Activated T-cell treated with anti-CD3 and anti-CD28 coated beads, Interleukin-2, amount 50 U/mL, for 24 hours (primary cell): ENCODE measurements at regions not wholly inside any gene's neighbourhood (a gene's known extent, or its start where the extent isn't known, plus 50 kb on each side); places are given as distances from the start of the nearest gene placed in this dataset.
"Not testable (repeated sequence)": the region's sequence is repeated elsewhere in the genome, so short reads cannot be mapped to it uniquely, and the experiment has no call there.

Experiments used
- DNase-seq: peaks from one replicate; pipeline ENCODE4 v3.0.0-alpha.2; 2020
- H3K27ac Mint-ChIP-seq: 2 replicates; pipeline ENCODE4 v1.8.0; 2020; ENCODE audit warnings: mild to moderate bottlenecking, mixed read lengths
- H3K27me3 Mint-ChIP-seq: 2 replicates; pipeline ENCODE4 v1.8.0; 2020; ENCODE audit warnings: mixed read lengths
- H3K36me3 Mint-ChIP-seq: 2 replicates; pipeline ENCODE4 v1.8.0; 2020; ENCODE audit warnings: low read depth, mixed read lengths
- H3K4me1 Mint-ChIP-seq: 2 replicates; pipeline ENCODE4 v1.8.0; 2020; ENCODE audit warnings: low read depth, mixed read lengths
- H3K4me3 Mint-ChIP-seq: 2 replicates; pipeline ENCODE4 v1.8.0; 2020; ENCODE audit warnings: mild to moderate bottlenecking, moderate library complexity, mixed read lengths
- H3K9me3 Mint-ChIP-seq: 2 replicates; pipeline ENCODE4 v1.8.0; 2020; ENCODE audit warnings: mixed read lengths

GRCh38 chr11:59008947-59009346 lies 69.7 kb downstream of the GLYATL1 start:
- DNase-seq: no peak
- H3K27ac Mint-ChIP-seq: no peak overlapping the region

GRCh38 chr11:59009661-59010060 lies 70.4 kb downstream of the GLYATL1 start:
- H3K27ac Mint-ChIP-seq: no peak overlapping the region
- peaks cover 25% of the 10 kb centered on the region for H3K27me3 Mint-ChIP-seq
- H3K9me3 Mint-ChIP-seq: no peaks in the 10 kb centered on the region
- no peak for DNase-seq
- H3K4me3 Mint-ChIP-seq: no peak overlapping the region
- no peaks in the 10 kb centered on the region for H3K36me3 Mint-ChIP-seq
- H3K4me1 Mint-ChIP-seq: no peaks in the 10 kb centered on the region

More at GRCh38 chr11:59008947-59009346, 69.7 kb downstream of the GLYATL1 start:
- no peaks in the 10 kb centered on the region for H3K36me3 Mint-ChIP-seq
- no peaks in the 10 kb centered on the region for H3K9me3 Mint-ChIP-seq
- no peak overlapping the region for H3K4me3 Mint-ChIP-seq
- H3K27me3 Mint-ChIP-seq: peaks cover 22% of the 10 kb centered on the region
- no peaks in the 10 kb centered on the region for H3K4me1 Mint-ChIP-seq

- H3K27me3 Mint-ChIP-seq: peaks cover 26% of the 10 kb centered on the region
- H3K4me3 Mint-ChIP-seq: no peak overlapping the region
- H3K36me3 Mint-ChIP-seq: no peaks in the 10 kb centered on the region
- H3K27ac Mint-ChIP-seq: no peak overlapping the region
- no peaks in the 10 kb centered on the region for H3K4me1 Mint-ChIP-seq
- H3K9me3 Mint-ChIP-seq: no peaks in the 10 kb centered on the region
- DNase-seq: no peak
Observed at GRCh38 chr11:59010708-59011107, 71.4 kb downstream of the GLYATL1 start.

- Mint-ChIP-seq H3K27me3 (peaks cover 29% of the 10 kb centered on the region), H3K27ac (no peak overlapping the region), H3K9me3 (no peaks in the 10 kb centered on the region), H3K36me3 (no peaks in the 10 kb centered on the region), H3K4me1 (no peaks in the 10 kb centered on the region), H3K4me3 (no peak overlapping the region)
- DNase-seq: no peak
Observed at GRCh38 chr11:59011655-59012397, 72.5 kb downstream of the GLYATL1 start.

GRCh38 chr11:59012398-59013265 lies 73.3 kb downstream of the GLYATL1 start:
- no peak overlapping the region for H3K27ac Mint-ChIP-seq
- H3K4me3 Mint-ChIP-seq: no peak overlapping the region
- DNase-seq: no peak
- H3K9me3 Mint-ChIP-seq: no peaks in the 10 kb centered on the region
- H3K36me3 Mint-ChIP-seq: no peaks in the 10 kb centered on the region
- H3K27me3 Mint-ChIP-seq: peaks cover 30% of the 10 kb centered on the region
- H3K4me1 Mint-ChIP-seq: no peaks in the 10 kb centered on the region

GRCh38 chr11:59025097-59025496 lies 61.0 kb upstream of the GLYATL1B start:
- Mint-ChIP-seq H3K27me3 (peaks cover 17% of the 10 kb centered on the region), H3K4me1 (no peaks in the 10 kb centered on the region), H3K36me3 (no peaks in the 10 kb centered on the region), H3K27ac (no peak overlapping the region), H3K4me3 (no peak overlapping the region), H3K9me3 (no peaks in the 10 kb centered on the region)
- no peak for DNase-seq

GRCh38 chr11:59028105-59028504 lies 58.0 kb upstream of the GLYATL1B start:
- DNase-seq: no peak
- no peak overlapping the region for H3K27ac Mint-ChIP-seq
- H3K36me3 Mint-ChIP-seq: no peaks in the 10 kb centered on the region

GRCh38 chr11:59029366-59029889 lies 56.7 kb upstream of the GLYATL1B start:
- DNase-seq: no peak
- H3K4me1 Mint-ChIP-seq: no peaks in the 10 kb centered on the region
- H3K9me3 Mint-ChIP-seq: no peaks in the 10 kb centered on the region
- H3K36me3 Mint-ChIP-seq: no peaks in the 10 kb centered on the region
- peaks cover 40% of the 10 kb centered on the region for H3K27me3 Mint-ChIP-seq
- no peak overlapping the region for H3K4me3 Mint-ChIP-seq
- no peak overlapping the region for H3K27ac Mint-ChIP-seq

More at GRCh38 chr11:59028105-59028504, 58.0 kb upstream of the GLYATL1B start:
- no peaks in the 10 kb centered on the region for H3K4me1 Mint-ChIP-seq
- H3K27me3 Mint-ChIP-seq: peaks cover 31% of the 10 kb centered on the region
- H3K4me3 Mint-ChIP-seq: no peak overlapping the region
- no peaks in the 10 kb centered on the region for H3K9me3 Mint-ChIP-seq

GRCh38 chr11:59030037-59030436 lies 56.1 kb upstream of the GLYATL1B start:
- H3K27me3 Mint-ChIP-seq: peaks cover 46% of the 10 kb centered on the region
- no peaks in the 10 kb centered on the region for H3K4me1 Mint-ChIP-seq
- no peak overlapping the region for H3K27ac Mint-ChIP-seq
- no peaks in the 10 kb centered on the region for H3K36me3 Mint-ChIP-seq
- DNase-seq: no peak
- no peaks in the 10 kb centered on the region for H3K9me3 Mint-ChIP-seq
- H3K4me3 Mint-ChIP-seq: no peak overlapping the region

- not testable (repeated sequence) for H3K36me3 Mint-ChIP-seq, H3K4me1 Mint-ChIP-seq
- H3K27me3 Mint-ChIP-seq: peaks cover 57% of the 10 kb centered on the region
Observed at GRCh38 chr11:59031746-59032145, 54.4 kb upstream of the GLYATL1B start.

More at GRCh38 chr11:59031746-59032145, 54.4 kb upstream of the GLYATL1B start:
- H3K4me3 Mint-ChIP-seq, H3K9me3 Mint-ChIP-seq, DNase-seq, H3K27ac Mint-ChIP-seq: not testable (repeated sequence)
